HG02588 (cell line): ENCODE measurements at regions not wholly inside any gene's neighbourhood (a gene's known extent, or its start where the extent isn't known, plus 50 kb on each side); places are given as distances from the start of the nearest gene placed in this dataset.
"Not testable (repeated sequence)": the region's sequence is repeated elsewhere in the genome, so short reads cannot be mapped to it uniquely, and the experiment has no call there.

Experiments
- ATAC-seq: cut with Tn5 transposase; IDR thresholded peaks from one replicate; pipeline ENCODE4 v1.9.1; 2021; ENCODE audit warnings: mild to moderate bottlenecking, moderate library complexity; ENCODE audit not compliant: unreplicated experiment

GRCh38 chr10:131556897-131557495, 245.5 kb upstream of the TCERG1L start:
- no peak for ATAC-seq

DNA sequence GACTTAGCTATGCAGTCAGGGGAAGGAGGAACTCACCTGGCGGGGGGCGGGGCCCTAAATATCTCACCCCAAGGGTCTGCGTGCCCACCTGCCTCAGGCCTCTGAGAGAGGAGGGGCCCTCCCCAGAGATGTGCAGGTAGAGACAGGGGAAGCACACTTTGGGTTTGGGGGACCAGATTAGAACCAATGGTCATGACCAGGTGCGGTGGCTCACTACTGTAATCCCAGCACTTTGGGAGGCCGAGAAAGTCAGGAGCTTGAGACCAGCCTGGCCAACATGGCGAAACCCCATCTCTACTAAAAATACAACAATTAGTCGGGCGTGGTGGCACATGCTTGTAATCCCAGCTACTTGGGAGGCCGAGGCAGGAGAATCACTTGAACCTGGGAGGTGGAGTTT, 246.4 kb upstream of the TCERG1L start:
- ATAC-seq = not testable (repeated sequence)

- no peak for ATAC-seq
These were observed 248.0 kb upstream of the TCERG1L start for GRCh38 chr10:131559450-131559911.

DNA sequence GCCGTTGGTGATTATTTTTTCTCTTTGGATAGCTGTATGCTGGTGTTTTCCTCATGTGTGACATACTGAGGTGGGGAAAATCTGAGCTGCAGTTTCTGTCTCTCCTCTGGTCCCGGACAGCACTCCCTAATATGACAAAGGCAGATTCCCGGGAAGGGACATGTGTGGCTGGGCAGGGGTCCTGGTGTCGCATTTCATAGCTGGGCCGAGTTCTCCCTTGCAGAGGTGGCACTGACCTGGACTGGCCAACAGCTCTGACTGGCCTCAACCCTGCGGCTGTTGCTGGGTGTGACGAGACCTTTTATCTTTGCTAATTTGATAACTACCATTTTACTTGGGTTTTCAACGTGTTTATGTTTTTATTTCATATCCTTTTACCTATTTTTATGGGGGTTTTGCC, 248.6 kb upstream of the TCERG1L start:
- ATAC-seq = no peak

GRCh38 chr10:131560706-131561355, 249.3 kb upstream of the TCERG1L start:
- no peak for ATAC-seq

DNA sequence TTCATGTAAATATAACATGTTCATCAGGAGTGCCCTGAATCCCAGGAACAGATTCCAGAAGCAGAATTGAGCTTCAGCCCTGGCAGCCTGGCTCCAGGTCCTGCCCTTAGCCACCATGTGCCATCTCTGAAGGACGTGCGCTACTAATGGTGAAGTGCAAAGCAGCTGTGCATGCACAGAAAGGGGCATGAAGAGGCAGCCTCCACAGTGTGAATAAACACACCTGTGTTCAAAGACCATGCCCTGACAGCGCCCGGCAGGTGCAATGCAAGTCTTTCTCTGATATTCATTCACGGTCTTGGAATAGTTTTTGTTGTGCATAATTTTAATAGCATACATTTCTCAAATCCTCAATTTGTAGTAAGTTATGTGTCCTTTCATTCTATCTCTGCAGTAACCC, 250.4 kb upstream of the TCERG1L start:
- no peak for ATAC-seq

- ATAC-seq = no peak
These were observed 251.9 kb upstream of the TCERG1L start for GRCh38 chr10:131563411-131563810.

DNA sequence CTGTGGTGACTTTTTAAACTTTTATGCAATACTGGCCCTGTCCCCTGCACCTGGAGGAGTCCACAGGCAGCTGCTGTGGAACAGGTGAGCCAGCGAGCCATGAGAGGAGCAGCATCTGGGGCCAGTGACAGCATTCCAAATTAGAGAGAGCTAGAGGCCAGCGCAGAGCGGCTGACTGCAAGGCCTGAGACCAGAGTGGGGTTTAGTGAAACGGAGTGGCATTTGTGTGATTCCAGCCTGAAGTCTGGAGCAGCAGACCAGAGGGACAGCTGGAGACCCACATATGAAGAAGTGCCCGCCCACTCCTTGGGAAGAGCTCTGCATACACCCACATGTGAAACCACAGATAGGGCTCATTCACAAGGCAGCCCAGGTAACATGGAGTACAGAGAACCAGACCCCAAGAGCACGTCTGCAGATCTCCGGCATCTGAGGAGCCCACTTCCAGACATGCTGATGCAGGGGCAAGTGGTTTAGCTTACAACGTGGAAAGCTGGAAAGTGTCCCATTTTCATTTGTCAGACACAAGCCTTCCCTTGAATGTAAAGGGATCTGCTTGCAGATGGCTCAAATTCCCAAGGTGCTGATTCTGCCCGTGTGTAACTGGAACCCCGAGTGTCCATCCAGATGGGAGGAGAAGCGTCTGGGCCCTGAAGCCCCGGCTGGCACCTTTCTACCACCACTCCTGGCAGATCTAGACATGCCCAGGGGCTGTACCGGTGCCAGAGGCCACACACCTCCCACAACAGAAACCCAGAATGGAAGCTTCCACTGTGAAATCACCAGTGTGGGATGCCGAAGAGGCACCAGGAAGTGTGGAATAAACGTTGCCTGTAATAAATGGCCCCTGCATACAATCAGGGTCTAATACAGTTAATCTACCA, 256.0 kb upstream of the TCERG1L start:
- ATAC-seq = no peak

- ATAC-seq = no peak
These were observed 257.3 kb upstream of the TCERG1L start for GRCh38 chr10:131568866-131569265.

DNA sequence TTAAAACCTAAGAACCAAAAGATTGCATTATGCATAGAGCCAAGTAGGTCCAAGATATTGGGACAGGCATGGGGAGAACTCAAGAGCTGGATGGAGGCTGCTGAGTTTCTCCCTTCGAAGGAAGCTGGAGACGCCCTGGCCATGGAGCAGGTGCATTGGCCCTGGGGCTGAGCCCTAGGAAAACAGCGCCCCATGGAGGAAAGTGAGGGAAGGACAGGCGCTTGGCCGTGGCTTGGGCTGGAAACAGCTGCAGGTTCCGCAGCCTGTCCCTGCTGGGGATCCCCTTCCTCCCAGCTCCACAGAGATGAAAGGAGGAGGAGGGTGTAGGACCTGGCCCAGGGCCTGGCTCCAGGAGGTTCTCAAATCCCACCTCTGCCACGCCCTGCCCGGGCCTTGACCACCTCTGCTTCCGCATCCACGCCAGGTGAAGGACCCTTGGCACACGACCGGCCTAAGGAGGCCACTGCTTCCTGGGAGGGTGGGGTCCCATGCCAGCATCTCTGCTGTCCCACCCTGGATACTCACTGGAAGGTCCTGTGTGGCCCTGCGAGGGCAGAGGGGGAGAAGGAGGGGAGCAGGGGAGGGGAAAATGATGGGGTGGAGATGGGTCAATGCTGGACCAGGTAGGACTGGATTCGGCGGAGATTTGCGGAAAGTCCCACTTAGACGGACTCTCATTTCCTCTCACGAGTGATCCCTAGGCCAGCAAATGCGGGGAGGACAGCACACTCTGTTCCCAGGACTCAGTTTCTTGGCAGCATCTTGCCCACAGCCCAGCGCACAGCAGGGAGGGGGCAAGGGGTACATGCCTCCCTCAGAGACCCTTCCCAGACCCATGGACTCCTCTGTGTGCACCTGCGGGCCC, 258.6 kb upstream of the TCERG1L start:
- no peak for ATAC-seq

GRCh38 chr10:131570716-131571307, 259.3 kb upstream of the TCERG1L start:
- no peak for ATAC-seq

- no peak for ATAC-seq
These were observed 259.8 kb upstream of the TCERG1L start for GRCh38 chr10:131571346-131571745.

- no peak for ATAC-seq
These were observed 260.3 kb upstream of the TCERG1L start for GRCh38 chr10:131571865-131572264.

- no peak for ATAC-seq
These were observed 261.7 kb upstream of the TCERG1L start for GRCh38 chr10:131573256-131573655.

DNA sequence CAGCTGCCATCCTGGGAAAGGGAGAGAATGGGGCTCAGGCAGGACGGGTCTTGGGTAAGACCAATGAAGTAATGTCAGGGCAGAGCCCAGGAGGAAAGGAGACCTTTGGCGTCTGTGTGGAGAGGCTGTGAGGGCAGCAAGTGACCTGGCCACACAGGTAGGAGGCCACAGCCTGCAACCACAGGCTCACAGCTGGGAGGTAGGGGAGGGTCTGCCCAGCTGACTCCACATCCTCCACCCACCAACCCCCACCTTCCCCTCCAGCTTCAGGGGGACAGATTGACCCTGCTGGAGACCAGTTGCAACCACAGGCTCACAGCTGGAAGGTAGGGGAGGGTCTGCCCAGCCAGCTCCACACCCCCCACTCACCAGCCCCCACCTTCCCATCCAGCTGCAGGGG, 262.2 kb upstream of the TCERG1L start:
- ATAC-seq = no peak

GRCh38 chr10:131574363-131574706, 262.8 kb upstream of the TCERG1L start:
- no peak for ATAC-seq

- ATAC-seq = no peak
These were observed 263.3 kb upstream of the TCERG1L start for GRCh38 chr10:131574707-131575430.

- no peak for ATAC-seq
These were observed 264.4 kb upstream of the TCERG1L start for GRCh38 chr10:131575877-131576276.

GRCh38 chr10:131576341-131577177, 265.0 kb upstream of the TCERG1L start:
- no peak for ATAC-seq
